ENCODE measurements at regions not wholly inside any gene's neighbourhood (a gene's known extent, or its start where the extent isn't known, plus 50 kb on each side); places are given as distances from the start of the nearest gene placed in this dataset.
"Not testable (repeated sequence)": the region's sequence is repeated elsewhere in the genome, so short reads cannot be mapped to it uniquely, and the experiment has no call there.

DNA sequence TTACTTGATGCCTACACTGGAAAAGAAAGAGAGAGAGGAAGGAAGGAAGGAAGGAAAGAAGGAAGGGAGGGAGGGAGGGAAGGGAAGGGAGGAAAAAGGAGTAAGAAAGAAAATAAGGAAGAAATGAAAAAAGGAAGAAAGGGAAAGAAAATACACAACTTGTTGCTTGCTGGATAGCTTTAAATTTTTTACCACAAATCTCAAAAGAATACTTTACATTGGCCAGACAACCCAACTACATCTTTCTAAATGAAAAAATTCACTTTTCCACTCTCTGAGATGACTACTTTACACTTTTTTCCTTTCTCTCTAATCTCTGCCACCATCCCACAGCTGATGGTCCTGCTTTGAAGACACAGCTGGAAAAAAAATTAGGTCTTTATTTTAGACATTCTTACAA is 228.9 kb upstream of the FAM78B start:
- no peak for DNase-seq

DNA sequence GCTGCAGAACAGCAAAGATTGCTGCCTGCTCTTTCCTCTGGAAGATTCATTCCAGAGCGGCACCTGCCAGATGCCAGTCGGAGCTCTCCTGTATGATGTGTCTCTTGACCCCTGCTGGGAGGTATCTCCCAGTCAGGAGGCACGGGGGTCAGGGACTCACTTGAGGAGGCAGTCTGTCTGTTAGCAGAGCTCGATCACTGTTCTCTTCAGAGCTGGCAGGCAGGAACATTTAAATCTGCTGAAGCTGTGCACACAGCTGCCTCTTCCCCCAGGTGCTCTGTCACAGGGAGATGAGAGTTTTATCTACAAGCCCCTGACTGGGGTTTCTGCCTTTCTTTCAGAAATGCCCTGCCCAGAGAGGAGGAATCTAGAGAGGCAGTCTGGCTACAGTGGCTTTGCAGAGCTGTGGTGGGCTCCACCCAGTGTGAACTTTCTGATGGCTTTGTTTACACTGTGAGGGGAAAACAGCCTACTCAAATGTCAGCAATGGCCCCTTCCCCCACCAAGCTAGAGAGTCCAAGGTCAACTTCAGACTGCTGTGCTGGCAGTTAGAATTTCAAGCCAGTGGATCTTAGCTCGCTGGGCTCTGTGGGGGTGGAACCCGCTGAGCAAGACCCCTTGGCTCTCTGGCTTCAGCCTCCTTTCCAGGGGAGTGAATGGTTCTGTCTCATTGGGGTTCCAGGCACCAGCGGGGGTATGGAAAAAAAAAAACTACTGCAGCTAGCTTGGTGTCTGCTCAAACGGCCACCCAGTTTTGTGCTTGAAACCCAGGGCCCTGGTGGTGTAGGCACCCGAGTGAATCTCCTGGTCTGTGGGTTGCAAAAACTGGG is 242.7 kb upstream of the FAM78B start:
- DNase-seq: not testable (repeated sequence)

DNA sequence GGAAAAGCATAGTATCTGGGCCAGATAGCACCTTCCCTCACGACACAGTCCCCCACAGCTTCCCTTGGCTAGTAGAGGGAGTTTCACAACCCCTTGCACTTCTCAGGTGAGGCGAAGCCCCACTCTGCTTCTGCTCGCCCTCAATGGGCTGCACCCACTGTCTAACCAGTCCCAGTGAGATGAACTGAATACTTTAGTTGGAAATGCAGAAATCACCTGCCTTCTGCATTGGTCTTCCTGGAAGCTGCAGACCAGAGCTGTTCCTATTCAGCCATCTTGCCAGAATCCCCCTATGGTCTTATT is 243.2 kb upstream of the FAM78B start:
- DNase-seq: no peak

DNA sequence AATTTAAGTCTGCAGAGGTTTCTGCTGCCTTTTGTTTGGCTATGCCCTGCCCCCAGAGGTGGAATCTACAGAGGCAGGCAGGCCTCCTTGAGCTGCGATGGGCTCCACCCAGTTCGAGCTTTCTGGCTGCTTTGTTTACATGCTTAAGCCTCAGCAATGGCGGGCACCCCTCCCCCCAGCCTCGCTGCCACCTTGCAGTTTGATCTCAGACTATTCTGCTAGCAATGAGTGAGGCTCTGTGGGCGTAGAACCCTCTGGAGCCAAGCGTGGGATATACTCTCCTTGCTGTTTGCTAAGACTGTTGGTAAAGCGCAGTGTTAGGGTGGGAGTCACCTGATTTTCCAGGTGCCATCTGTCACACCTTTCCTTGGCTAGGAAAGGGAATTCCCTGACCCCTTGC is 250.0 kb upstream of the FAM78B start:
- not testable (repeated sequence) for DNase-seq

DNA sequence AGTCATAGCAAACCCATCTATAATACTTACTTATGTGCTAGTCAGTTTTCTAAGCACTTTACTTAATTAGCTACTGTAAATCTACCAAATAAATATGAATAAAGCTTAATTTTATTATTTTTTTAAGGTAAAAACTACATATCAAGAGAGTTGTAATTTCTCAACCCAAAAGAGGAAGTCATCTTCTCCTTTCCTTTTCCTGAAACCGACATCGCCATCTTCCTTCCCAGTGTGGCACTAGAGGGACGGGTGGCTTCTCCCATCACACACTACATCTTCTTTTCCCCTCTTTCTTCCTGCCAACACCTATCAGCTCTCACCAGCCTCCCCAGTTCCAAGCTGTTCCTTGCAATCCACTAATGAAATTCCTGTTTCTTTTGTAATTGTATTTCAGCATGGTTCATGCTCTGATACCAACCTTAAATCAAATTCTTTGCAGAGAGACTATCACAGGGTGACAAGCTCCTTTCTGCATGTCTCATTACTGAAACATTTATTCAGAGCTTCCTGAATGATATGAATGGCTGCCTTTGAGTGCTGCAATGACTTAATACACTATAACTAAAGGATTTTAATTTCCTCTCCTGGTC is 251.6 kb upstream of the FAM78B start:
- DNase-seq: no peak

DNA sequence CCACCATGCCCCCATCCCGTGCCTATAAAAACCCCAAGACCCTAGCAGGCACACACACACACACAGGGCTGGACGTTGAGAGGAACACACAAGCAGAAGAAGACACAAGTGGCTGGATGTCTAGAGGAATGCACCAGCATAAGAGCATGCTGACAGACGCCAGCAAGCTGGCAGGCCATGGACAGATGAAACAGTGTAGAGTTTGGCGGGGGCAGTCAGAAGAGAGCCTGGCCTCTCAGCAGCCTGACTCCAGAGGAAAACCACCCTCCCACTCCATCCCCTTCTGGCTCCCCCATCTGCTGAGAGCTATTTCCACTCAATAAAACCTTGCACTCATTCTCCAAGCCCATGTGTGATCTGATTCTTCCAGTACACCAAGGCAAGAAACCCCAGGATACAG is 255.8 kb upstream of the FAM78B start:
- not testable (repeated sequence) for DNase-seq

DNA sequence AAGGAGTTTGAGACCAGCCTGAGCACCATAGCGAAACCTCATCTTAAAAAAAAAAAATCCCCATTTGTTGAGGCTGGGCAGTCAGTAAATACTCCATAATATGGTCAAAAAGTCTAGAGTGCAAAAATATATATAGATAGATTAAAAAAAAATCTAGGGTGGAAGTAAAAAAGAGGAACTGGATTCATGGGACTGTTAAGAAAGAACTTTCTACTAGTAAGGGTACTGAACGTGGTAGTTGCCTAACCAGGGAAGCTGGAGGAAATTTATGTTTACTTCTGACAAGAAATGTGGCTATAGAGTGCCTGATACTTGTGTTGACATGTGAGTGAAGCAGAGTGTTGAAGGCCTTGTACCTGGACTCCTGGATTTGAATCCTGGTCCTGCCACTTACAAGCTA is 265.9 kb upstream of the FAM78B start:
- DNase-seq: peak; percentile 3

DNA sequence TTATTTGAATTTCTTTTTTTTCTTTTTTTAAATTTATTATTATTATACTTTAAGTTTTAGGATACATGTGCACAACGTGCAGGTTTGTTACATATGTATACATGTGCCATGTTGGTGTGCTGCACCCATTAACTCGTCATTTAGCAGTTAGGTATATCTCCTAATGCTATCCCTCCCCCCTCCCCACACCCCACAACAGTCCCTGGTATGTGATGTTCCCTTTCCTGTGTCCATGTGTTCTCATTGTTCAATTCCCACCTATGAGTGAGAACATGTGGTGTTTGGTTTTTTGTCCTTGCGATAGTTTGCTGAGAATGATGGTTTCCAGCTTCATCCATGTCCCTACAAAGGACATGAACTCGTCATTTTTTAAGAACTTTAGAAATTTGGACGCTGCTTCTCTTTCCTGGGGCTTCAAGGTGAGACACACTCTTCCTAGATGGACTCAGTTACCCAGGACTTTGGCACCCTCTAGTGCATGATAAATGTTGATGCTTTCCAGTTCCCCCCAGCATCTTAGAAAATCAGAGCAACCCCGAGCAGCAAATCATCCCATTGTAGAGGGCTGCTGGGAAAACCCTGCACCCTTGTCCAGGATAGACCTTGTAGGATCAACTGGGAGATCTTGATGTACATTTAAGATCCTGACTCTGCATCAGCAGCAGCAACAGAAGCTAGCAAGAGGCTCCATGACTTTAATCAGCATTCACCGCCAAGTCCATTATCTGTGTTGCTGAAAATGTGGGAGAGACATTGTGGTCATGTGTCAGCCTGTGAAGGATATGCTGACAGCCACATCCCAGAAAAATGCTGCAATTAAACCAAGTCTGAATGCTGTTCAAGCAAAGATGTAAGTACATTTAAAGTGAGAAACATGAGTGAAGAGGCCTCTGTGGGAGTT is 266.9 kb upstream of the FAM78B start:
- not testable (repeated sequence) for DNase-seq

DNA sequence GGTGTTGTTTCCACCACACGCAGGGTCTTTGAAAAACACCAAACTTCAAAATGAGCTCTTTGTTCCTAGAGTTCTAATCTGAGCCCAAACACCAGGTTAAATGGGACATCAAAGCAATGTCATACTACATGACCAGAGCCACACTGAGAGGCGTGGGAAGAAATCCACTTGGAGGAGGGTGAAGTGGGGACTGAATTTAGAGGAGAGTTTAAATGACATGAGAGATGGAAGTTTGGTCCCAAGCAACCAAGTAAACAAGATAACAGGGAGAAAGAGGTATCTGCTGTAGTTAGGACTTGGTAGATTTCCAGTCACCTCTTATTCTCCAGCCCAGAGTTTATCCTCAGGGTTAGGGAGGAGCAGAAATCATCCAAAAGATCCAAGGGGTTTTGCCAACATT is 290.9 kb upstream of the FAM78B start:
- DNase-seq: no peak

DNA sequence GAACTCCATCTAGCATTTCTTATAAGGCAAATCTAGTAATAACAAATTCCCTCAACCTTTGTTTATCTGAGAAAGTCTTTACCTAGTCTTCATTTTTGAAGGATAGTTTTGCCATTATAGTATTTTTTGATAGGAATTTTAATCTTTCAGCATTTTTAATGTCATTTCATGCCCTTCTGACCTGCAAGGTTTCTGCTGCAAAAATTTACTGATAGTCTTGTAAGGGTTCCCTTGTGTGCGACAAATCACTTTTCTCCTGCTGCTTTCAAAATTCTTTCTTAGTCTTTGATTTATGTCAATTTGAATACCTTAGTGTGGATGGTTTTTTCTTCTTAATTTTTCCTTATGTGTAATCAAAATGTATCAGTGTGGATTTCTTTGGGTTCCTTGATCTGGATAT is 297.5 kb upstream of the FAM78B start:
- no peak for DNase-seq

DNA sequence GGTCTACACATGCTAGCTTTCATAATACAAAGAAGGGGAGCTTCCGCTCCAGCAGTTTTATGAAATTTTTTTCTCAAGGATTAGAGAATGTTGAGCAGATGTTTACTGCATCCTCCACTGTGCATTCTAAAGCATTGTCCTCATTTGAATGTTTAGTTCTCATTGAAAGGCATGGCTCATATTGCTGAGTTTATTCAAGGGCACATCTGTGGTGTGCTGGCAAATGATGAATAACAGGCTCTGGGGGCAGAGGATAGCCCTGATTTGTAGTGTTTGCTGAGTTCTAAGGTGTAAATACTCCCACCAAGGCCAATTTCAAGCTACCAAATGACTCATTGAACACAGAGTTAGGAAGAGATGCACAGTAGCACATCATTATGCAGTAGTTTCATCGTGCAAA is 303.2 kb upstream of the FAM78B start:
- no peak for DNase-seq

DNA sequence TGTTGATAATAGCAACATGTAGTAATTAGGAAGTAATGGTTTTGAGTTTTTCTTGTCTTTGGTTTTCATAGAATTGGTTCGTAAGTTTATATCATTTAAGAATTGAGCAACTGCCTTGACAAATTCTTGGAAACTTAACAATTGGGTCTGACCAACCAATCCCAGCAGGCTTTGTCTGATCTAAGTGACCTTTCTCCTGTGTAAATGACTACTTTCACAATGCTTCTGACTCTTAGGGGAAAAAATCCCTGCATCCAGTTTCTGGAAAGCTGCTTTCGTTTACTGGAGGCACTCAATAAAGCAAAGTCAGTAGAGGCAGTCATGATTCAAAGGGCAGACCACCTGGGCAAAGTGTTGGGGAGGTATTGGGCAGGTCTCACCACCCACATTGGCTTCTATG is 303.6 kb upstream of the FAM78B start:
- DNase-seq: peak; percentile 2

DNA sequence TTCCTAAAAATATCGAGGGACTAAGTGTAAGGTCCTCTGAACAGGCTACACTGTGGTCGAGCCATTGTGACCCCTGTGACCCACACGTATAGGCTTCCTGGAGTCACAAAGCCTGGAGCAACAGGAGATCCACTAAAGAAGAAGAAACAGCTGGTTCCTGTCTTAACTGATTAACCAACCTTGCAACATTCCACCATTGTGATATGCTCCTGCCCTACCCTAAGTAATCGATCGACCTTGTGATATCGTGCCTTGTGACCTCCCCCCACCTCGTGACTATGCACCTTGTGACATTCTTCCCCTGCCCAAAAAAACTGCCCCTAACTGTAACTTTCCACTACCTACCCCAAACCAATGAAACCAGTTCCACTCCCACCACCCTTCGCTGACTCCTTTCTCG is 304.6 kb upstream of the FAM78B start:
- DNase-seq: no peak

DNA sequence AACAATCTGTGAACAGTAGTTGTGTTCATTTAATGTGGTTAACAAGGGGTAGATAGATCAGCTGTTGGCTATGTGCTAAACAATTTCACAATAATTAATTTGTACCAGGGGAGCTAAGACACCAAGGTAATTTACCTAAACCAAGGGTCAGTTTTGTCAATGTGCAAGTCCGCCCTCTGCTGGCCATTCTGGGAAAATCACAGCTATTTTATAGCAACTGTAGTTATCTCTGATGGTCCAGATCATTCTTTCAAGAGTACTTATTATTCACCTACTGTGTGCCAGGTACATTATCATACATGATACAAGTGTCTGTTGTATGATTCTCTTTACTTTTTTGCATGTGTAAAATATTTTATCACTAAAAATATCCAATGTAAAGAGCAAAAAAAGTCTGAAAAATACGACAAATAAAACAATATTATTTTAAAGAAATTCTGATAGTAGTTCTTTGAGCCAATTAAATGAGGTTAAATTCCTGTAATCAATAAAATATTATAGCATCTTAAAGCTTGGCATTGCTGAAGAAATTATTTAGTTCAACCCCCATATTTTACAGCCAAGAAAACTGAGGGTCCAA is 312.3 kb upstream of the FAM78B start:
- DNase-seq: peak; percentile 49

DNA sequence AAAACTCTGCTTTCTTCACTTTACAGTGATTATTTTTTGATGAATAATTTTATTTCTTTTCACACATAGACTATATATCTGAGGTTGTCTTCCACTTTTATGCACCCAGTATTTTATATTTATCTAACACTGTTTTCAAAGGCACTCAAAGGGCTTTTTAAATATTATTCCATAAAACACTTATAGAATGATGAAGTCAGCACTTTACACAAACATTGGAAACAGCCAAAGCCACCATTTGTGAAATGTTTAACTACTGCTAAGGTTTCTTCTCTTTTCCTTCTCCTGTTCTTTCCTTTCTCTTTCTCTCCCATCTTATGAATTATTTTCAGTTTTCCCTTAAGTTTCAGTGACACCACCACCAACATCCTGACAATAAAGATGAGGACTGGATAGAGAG is 317.7 kb upstream of the FAM78B start:
- DNase-seq: no peak

DNA sequence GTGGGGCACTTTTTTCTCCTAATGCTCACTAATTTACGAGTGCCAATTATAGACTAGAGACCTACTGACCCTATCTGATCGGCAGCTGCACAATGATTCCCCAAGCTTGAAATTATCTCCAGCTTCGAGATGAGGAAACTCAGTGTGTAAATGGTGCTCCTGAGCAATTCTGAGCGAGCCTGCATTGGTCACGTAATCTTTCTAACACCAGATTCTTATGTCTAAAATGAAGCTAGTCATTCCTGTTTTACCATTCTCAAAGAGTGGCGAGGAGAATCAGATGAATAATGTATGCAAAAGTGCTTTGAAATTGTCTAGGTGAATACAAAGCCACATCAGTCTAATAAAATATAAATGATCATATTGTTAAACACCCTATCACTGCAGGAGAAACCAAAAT is 318.1 kb upstream of the FAM78B start:
- no peak for DNase-seq

DNA sequence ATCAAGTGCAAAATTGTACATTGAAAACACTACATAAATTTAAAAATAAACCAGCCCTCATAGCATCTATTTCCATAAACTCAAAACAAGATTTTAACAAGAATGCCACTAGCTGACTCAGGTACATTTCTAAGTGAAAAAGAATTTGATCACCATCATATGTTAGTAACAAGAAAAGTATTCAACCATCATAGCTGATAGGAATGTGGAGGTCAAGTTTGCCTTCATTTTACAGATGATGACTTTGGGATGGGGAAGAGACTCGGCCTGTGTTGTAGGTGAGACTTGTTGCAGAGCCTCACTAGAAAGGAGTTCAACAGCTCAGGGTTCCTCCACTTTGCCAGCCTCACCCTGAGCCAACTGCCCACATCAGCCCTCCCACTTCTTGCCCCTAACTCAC is 318.8 kb upstream of the FAM78B start:
- no peak for DNase-seq

DNA sequence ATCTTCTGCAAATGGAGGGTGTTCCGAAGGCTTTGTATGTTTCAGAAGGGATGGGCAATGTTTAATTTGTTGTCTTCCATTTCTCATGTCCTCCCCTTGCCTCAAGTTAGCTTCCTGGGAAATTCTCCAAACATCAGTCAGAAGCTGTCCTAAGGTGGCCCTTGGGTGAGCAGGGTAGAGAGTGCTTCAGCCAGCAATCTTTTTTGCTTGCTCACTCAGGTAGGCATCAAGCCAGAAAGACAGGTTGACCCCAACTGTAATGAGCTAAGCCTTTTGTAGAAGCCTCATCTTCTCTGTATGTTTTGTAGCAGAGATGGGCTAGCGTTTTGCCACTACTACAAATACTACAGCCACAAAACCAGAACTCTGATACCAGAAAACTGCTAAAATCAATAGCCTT is 321.5 kb upstream of the FAM78B start:
- DNase-seq: no peak

DNA sequence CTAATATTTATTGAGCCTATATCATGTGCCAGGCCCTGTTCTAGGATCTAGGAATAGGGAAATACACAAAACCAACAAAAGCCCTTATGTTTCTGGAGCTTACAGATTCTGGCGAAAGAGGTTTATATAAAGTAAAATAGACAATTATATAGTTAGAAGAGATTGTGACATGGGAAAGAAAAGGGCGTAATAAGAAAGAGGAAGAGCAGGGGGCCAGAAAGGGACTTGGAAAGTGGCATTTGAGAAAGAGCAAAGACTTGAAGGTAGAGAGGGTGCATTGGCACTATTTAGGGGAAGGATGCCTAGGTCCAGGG is 322.5 kb upstream of the FAM78B start:
- no peak for DNase-seq

DNA sequence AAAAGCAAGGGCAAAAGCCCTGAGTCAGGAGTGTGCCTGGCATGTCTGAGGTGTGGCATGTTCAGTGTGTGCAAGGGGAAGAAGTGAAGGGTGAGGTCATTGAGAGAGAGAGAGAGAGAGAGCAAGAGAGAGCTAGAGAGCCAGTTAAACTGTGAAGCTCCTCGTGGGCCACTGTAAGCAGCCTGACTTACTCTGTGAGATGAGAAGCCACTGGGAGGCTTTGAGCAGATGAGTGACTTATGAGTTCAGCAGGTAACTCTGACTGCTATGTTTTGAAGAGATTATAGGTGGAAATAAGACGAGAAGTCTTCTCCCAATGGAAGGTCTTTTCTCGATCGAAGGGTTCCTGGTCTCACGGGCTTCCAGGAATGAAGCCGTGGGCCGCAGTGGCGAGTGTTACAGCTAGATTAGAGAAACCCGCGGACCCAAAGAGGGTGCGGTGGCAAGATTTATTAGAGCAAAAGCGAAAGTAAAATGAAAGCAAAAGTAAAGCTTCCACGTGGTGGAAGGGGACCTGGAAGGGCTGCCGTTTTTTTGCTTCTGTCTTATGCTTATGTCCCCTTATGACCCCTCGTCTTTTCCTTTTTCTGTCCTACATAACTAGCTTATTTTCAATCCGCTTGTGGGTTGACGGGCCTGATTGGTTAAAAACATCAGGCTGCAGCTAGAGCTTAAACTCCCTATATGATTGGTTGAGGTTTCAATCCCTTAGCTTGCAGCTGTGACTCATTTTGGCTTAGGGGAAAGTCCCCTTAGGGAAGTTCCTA is 323.1 kb upstream of the FAM78B start:
- DNase-seq: peak; percentile 77

DNA sequence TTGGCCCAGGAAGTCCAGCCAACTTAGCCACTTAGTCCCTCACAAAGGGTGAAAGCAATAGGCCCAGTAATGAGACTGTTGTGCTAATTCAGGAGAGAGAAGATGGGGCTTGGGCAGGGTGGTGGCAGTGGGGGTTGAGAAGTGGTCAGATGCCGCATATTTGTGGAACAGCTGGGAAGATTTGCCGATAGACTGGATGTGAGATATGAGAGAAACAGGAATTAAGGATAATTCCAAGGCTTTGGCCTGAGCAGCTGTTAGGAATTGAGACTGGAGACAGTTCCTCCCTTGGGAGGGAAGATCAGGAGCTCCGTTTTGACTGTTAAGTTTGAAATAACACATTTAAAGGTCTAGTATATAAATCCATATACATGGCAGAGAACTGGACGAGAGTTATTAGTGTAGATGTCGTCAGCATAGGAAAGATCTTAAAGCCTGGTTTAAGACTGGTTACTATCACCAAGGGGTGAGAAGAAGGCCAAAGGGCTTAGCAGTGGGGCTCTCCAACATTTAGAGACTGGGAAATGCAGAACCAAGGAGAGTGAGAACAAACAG is 323.7 kb upstream of the FAM78B start:
- no peak for DNase-seq

DNA sequence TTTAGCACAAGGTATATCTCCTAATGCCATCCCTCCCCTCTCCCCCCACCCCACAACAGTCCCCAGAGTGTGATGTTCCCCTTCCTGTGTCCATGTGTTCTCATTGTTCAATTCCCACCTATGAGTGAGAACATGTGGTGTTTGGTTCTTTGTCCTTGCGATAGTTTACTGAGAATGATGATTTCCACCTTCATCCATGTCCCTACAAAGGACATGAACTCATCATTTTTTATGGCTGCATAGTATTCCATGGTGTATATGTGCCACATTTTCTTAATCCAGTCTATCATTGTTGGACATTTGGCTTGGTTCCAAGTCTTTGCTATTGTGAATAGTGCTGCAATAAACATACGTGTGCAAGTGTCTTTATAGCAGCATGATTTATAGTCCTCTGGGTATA is 327.0 kb upstream of the FAM78B start:
- not testable (repeated sequence) for DNase-seq

DNA sequence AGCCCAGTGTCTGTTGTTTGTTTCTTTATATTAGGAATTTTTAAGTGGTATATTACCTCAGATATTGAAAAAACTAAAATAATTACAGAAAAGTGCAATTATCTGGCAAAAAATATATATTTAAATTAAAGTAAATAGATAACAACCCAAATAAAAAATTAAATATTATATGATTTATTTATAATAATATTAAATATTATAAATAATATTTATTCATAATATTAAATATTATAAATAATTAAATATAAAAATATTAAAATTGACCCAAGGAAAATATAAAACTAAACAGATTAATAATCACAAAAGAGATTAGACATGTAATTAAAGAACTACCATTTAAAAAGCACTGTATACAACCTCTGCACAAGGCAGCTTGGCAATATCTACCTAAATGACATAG is 331.9 kb upstream of the POGK start:
- no peak for DNase-seq

All from suppressor macrophage treated with lipopolysaccharide for 4 hours (primary cell).